Vagina (tissue), 2 donors: ENCODE measurements at regions not wholly inside any gene's neighbourhood (a gene's known extent, or its start where the extent isn't known, plus 50 kb on each side); places are given as distances from the start of the nearest gene placed in this dataset.

ENCODE experiments used
- DNase-seq, 2 donors: peaks; one replicate each; pipeline ENCODE4 v3.0.0-alpha.2; 2017; ENCODE audit errors: extremely low spot score in 2 of 2
- H3K27ac ChIP-seq: fragments of 200-600 bp; sonication (generic); one replicate; pipeline ENCODE4 v1.5.1; 2019
- H3K27me3 ChIP-seq: fragments of 200-600 bp; sonication (generic); one replicate; pipeline ENCODE4 v1.5.1; 2019
- H3K36me3 ChIP-seq, 2 donors: fragments of 200-600 bp; sonication (generic); one replicate each; pipeline ENCODE4 v1.5.1; 2017 to 2019
- H3K4me1 ChIP-seq: fragments of 200-600 bp; sonication (generic); one replicate; pipeline ENCODE4 v1.5.1; 2019
- H3K4me3 ChIP-seq, 2 donors: fragments of 200-600 bp; sonication (generic); 1 replicate in 1 of 2; 2 replicates in 1 of 2; pipeline ENCODE4 v1.5.1; 2016 to 2019
- H3K9me3 ChIP-seq: fragments of 200-600 bp; sonication (generic); one replicate; pipeline ENCODE4 v1.5.1; 2019
- POLR2A ChIP-seq, 2 donors: fragments of 450-650 bp; IDR thresholded peaks; one replicate each; pipeline ENCODE4 v1.6.1; 2017; ENCODE audit warnings: antibody characterized with exemption in 2 of 2, mild to moderate bottlenecking in 2 of 2, moderate library complexity in 2 of 2
- POLR2AphosphoS5 ChIP-seq, 2 donors: sonication (generic); formaldehyde crosslinking; IDR thresholded peaks; one replicate each; pipeline ENCODE4 v1.9.0; 2017; ENCODE audit warnings: antibody characterized with exemption in 2 of 2, mild to moderate bottlenecking in 2 of 2, low read depth in 1 of 2; ENCODE audit not compliant: insufficient read depth in 1 of 2
- intact Hi-C: fragments of 100-400 bp; cut with DNase I; formaldehyde crosslinking; loops from one replicate; pipeline ENCODE4 v1.15.1; 2023
- TF ChIP-seq, protein P1 (sequence below), 3 experiments: fragments of 450-650 bp in 2 of 3; fragments of 200-600 bp in 1 of 3; sonication (generic) in 1 of 3; IDR thresholded peaks; one replicate each; pipeline ENCODE4 v1.5.1; 2017 to 2019; ENCODE audit warnings: antibody characterized with exemption in 3 of 3, mild to moderate bottlenecking in 2 of 3, moderate library complexity in 2 of 3

DNA sequence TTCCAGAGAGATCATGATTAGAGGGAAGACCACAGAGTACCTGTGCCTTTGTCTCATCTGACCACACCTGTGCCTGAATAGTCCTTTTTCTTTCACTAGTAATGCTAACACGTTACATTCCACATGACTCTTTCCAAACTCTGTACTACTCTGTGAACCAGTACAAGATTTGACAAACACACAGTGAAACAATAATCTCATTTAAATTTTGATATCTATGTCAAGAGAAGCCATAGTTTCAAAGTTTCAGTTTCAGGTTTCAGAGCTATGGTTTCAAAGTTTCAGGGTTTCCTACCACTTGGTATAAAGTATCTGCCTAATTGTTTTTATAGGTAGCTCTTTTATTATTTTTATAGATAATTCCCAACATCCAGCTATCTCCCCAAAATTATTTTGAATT, 62.0 kb upstream of the PHACTR2 start:
- Histone ChIP-seq H3K27me3 (no peaks in the 10 kb centered on the region), H3K4me3 (no peak overlapping the region), H3K9me3 (no peaks in the 10 kb centered on the region), H3K27ac (no peak overlapping the region), H3K4me1 (peaks cover 6% of the 10 kb centered on the region), H3K36me3 (no peaks in the 10 kb centered on the region)
- intact Hi-C loops = no loop called here
- TF ChIP-seq POLR2A (IDR thresholded peaks at IDR 0.05) = no peak
- no peak for TF ChIP-seq POLR2AphosphoS5 (IDR thresholded peaks at IDR 0.05; ENCODE audit: insufficient read depth in 1 of 2, low read depth in 1 of 2)
- TF ChIP-seq, protein P1, sequence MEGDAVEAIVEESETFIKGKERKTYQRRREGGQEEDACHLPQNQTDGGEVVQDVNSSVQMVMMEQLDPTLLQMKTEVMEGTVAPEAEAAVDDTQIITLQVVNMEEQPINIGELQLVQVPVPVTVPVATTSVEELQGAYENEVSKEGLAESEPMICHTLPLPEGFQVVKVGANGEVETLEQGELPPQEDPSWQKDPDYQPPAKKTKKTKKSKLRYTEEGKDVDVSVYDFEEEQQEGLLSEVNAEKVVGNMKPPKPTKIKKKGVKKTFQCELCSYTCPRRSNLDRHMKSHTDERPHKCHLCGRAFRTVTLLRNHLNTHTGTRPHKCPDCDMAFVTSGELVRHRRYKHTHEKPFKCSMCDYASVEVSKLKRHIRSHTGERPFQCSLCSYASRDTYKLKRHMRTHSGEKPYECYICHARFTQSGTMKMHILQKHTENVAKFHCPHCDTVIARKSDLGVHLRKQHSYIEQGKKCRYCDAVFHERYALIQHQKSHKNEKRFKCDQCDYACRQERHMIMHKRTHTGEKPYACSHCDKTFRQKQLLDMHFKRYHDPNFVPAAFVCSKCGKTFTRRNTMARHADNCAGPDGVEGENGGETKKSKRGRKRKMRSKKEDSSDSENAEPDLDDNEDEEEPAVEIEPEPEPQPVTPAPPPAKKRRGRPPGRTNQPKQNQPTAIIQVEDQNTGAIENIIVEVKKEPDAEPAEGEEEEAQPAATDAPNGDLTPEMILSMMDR (IDR thresholded peaks at IDR 0.05) = no peak
- no peak for DNase-seq

DNA sequence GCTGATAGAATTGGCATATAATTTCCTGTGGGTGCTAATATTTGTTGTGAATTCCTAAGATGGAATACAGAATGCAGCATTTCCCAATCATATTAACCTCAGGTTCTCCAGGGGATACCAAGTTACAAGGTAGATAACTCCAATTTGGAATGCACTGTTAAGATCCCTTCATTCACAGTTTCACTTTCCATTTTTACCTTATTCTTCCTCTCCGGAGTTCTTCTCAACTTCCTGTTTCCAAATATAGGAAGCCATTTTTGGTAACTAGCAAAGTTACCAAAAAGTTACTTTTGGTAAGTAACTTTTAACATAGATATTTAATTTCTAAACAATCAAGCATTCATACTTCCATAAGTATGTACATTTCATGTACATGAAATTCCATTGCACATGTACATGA, 63.5 kb upstream of the PHACTR2 start:
- Histone ChIP-seq H3K9me3 (no peaks in the 10 kb centered on the region), H3K27me3 (no peaks in the 10 kb centered on the region), H3K4me1 (no peaks in the 10 kb centered on the region), H3K27ac (no peak overlapping the region), H3K36me3 (no peaks in the 10 kb centered on the region), H3K4me3 (no peak overlapping the region)
- DNase-seq = no peak
- intact Hi-C loops = no loop called here
- TF ChIP-seq POLR2AphosphoS5 (IDR thresholded peaks at IDR 0.05; ENCODE audit: insufficient read depth in 1 of 2, low read depth in 1 of 2) (no peak), POLR2A (IDR thresholded peaks at IDR 0.05) (no peak)
- TF ChIP-seq, protein P1 (IDR thresholded peaks at IDR 0.05) = no peak

DNA sequence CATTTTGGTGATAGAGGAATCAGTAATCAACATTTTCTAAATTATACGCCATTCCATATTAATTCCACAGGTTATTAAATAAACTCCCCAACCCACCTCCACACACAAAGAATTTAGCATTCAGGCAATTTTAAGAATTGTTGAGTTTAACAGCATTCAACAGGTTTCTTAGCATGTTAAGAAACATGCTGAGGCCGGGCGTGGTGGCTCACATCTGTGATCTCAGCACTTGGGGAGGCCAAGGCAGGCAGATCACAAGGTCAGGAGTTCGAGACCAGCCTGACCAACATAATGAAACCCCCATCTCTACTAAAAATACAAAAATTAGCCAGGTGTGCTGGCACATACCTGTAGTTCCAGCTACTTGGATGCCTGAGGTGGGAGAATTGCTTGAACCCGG, 64.0 kb upstream of the PHACTR2 start:
- no peaks in the 10 kb centered on the region for H3K27me3 ChIP-seq
- no peaks in the 10 kb centered on the region for H3K9me3 ChIP-seq
- no peak for TF ChIP-seq POLR2AphosphoS5 (IDR thresholded peaks at IDR 0.05; ENCODE audit: insufficient read depth in 1 of 2, low read depth in 1 of 2)
- TF ChIP-seq, protein P1 (IDR thresholded peaks at IDR 0.05) = no peak
- no peak for TF ChIP-seq POLR2A (IDR thresholded peaks at IDR 0.05)
- H3K4me1 ChIP-seq = no peaks in the 10 kb centered on the region
- no peaks in the 10 kb centered on the region for H3K36me3 ChIP-seq
- intact Hi-C loops = no loop called here
- no peak overlapping the region for H3K27ac ChIP-seq
- H3K4me3 ChIP-seq = no peak overlapping the region
- no peak for DNase-seq

- Histone ChIP-seq H3K27me3 (no peaks in the 10 kb centered on the region), H3K4me3 (no peak overlapping the region), H3K36me3 (no peaks in the 10 kb centered on the region), H3K27ac (no peak overlapping the region), H3K9me3 (no peaks in the 10 kb centered on the region), H3K4me1 (no peaks in the 10 kb centered on the region)
- intact Hi-C loops = no loop called here
- TF ChIP-seq POLR2AphosphoS5 (IDR thresholded peaks at IDR 0.05; ENCODE audit: insufficient read depth in 1 of 2, low read depth in 1 of 2) (no peak), POLR2A (IDR thresholded peaks at IDR 0.05) (no peak)
- TF ChIP-seq, protein P1 (IDR thresholded peaks at IDR 0.05) = no peak
- DNase-seq = no peak
Observed at GRCh38 chr6:143612186-143612585, 65.6 kb upstream of the PHACTR2 start.

DNA sequence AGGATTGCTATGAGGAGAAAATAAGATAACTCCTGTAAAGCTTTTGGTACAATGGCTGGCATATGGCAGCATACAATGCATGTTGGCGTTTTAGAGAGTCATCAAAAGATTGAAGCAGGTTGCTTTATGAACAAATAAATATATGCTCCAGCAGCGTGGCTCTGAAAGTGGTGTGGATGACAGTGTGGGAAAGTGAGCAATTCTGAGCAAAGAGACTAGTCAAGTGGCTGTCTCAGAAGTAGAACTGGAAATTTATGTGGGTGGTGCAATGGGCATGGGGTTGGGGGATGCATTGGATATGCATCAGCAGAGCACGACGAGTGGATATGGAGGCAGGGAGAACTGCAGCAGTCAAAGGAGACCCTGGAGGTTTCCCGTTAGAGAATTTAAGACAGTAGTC, 66.2 kb upstream of the PHACTR2 start:
- Histone ChIP-seq H3K9me3 (no peaks in the 10 kb centered on the region), H3K27me3 (no peaks in the 10 kb centered on the region), H3K4me1 (no peaks in the 10 kb centered on the region), H3K27ac (no peak overlapping the region), H3K36me3 (no peaks in the 10 kb centered on the region), H3K4me3 (no peak overlapping the region)
- no peak for DNase-seq
- TF ChIP-seq POLR2A (IDR thresholded peaks at IDR 0.05) (no peak), POLR2AphosphoS5 (IDR thresholded peaks at IDR 0.05; ENCODE audit: insufficient read depth in 1 of 2, low read depth in 1 of 2) (no peak)
- TF ChIP-seq, protein P1 (IDR thresholded peaks at IDR 0.05) = no peak
- intact Hi-C loops = no loop called here
